ENCODE measurements at regions not wholly inside any gene's neighbourhood (a gene's known extent, or its start where the extent isn't known, plus 50 kb on each side); places are given as distances from the start of the nearest gene placed in this dataset.

DNA sequence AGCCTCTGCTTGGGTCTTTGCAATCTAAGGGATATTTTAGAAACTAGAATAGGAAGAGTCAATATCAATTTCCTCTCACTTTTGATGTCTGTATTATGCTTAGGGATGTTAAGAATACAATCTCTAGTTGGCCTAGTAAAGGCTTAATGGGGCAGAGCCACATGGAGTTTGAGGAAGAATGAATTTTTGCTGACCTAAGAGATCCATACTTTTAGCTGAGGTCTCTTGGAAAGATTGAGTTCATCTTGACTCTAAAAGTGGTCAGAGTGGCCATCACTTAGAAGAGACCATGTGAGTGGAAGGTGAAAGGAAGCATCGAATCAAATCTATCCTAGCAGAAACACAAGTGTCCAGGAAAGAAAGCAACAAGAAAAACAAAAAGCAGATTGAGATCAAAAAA is 92.2 kb upstream of the SLC28A3 start:
- no peak for TF ChIP-seq CTCF (IDR thresholded peaks at IDR 0.05)
- no peak for ATAC-seq (ENCODE audit: low FRiP score)
- no peak for DNase-seq (ENCODE audit: low spot score)

- no peak for TF ChIP-seq CTCF (IDR thresholded peaks at IDR 0.05)
- ATAC-seq (ENCODE audit: low FRiP score) (peak; percentile 49), DNase-seq (ENCODE audit: low spot score) (no peak)
Measured at GRCh38 chr9:84435902-84436301, 95.3 kb upstream of the SLC28A3 start.

DNA sequence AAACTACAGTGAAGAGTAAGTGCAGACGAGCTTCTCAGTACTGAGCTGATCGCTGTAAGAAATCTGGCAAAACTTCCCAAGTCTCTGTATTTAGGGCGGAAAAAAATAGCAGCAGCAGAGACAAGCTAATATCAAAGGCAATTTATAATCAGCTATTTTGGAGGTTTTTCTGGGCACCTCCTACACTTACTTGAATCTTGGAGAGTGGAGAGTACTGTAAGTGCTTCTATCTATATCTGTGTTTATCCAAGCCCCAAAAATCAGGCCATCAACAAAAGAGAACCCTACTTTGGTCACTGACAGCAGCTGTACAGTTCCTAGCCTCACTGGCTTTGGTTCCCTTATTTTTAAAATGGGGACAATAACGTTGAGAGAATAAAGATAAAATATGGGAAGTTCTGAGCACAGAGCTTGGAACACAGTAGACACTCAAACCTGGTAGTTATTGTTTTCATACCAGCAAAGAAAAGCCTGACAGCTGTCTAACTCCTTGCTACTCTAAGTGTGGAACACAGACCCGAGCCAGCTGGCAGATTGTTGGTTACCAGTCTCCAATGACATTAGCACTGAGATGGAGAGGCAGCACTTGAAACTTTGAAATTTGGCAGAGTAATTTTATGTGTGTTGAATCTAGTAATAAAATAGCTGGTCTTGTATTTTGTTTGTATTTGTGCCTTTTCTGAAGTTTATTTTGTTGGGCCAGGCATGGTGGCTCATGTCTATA is 96.0 kb upstream of the SLC28A3 start:
- TF ChIP-seq CTCF (IDR thresholded peaks at IDR 0.05), result no peak
- no peak for DNase-seq (ENCODE audit: low spot score)
- peak; percentile 49 for ATAC-seq (ENCODE audit: low FRiP score)

DNA sequence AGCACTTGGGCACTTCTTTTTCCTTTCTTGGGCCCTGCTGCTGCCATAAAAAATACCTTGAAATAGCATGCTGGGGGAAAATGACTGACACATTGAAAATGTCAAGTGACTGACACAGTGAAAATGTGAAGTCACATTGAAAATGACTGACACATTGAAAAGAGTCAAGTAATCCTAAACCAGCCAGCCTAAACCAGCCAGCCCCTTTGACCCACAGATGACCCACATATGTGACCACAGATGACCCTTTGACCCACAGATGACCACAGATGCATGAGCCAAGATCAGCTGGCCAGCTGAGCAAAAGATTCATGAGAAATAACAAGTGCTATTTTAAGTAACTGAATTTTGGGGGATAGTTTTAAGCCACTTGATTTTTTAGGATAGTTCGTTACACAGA is 97.8 kb upstream of the SLC28A3 start:
- ATAC-seq (ENCODE audit: low FRiP score) (no peak), DNase-seq (ENCODE audit: low spot score) (no peak)
- no peak for TF ChIP-seq CTCF (IDR thresholded peaks at IDR 0.05)

DNA sequence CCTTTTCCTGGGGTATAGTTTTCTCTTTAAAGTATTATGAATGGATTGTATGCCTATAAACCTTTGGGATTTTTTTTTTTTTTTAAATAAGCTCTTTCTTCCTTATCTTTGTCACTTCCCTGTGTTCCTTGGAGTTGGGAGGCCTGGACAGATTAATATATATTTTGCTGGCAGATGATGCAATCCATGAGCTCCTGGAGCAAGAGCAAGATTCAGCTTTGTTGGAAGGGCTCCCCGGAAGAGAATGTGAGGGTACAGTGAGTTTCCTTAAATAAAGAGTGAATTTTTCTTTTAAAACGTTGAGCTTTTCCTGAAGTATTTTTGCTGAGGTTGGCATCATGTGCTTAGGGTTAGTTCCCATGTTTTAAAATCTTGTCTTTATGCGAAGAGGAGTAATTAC is 98.7 kb upstream of the SLC28A3 start:
- TF ChIP-seq CTCF (IDR thresholded peaks at IDR 0.05), result no peak
- DNase-seq (ENCODE audit: low spot score), result no peak
- ATAC-seq (ENCODE audit: low FRiP score), result no peak

GRCh38 chr9:84442712-84443111 is 102.2 kb upstream of the SLC28A3 start:
- ATAC-seq (ENCODE audit: low FRiP score), result no peak
- TF ChIP-seq CTCF (IDR thresholded peaks at IDR 0.05), result no peak
- no peak for DNase-seq (ENCODE audit: low spot score)

GRCh38 chr9:84445737-84446136 is 105.2 kb upstream of the SLC28A3 start:
- ATAC-seq (ENCODE audit: low FRiP score), result no peak
- no peak for DNase-seq (ENCODE audit: low spot score)
- TF ChIP-seq CTCF (IDR thresholded peaks at IDR 0.05), result no peak
